ENCODE measurements at regions not wholly inside any gene's neighbourhood (a gene's known extent, or its start where the extent isn't known, plus 50 kb on each side); places are given as distances from the start of the nearest gene placed in this dataset.

DNA sequence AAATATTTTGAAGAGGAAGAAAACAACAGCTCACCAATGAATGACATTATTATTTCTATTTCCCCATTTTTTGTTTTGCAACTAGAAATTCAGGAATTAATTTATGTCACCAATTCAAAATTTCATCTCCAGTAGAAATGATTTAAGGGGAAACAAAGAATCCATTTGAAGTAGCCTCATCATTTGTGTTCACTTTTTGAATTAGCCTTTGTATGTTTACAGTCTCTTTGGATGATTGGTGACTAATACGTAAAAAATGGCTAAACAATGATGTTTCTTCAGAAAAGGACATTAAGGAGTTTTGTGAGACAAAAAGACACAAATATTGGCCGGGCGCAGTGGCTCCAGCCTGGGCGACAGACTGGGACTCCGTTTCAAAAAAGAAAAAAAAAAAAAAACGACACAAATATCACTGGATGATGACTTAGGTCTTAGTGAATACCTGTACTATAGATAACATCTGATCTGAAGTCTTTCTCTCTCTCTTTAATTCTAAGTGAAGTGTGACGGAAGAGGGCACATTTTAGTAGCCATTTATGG is 313.2 kb downstream of the PIK3C3 start:
- no peak for DNase-seq (ENCODE audit: extremely low spot score)
- no peak overlapping the region for H3K27ac ChIP-seq (ENCODE audit: low read depth)
- H3K36me3 ChIP-seq (ENCODE audit: insufficient read depth): no peaks in the 10 kb centered on the region
- no peaks in the 10 kb centered on the region for H3K4me1 ChIP-seq (ENCODE audit: insufficient read depth)
- WGBS: 70% methylated on average over 7 of the region's 7 CpGs
- H3K4me3 ChIP-seq (ENCODE audit: low read depth, low read length): no peak overlapping the region

DNA sequence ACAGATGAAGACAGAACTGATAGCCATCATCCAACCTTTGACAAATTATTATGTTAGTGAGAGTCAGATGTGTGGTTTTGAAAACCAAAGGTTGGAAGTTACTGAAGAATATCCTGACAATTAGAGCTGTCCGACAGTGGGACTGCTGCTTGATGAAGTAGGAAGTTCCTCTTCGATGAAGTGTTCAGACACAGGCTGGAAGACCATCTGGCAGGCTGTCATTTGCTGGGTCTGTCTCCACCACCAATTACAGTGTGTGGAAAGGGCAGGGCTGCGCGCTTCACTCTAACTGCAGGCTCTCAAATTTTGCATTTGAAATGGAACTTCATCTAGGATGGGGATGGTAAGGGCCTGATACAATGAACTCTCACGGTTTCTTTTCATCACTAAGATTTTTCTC is 313.8 kb downstream of the PIK3C3 start:
- Histone ChIP-seq H3K36me3 (ENCODE audit: insufficient read depth) (no peaks in the 10 kb centered on the region), H3K4me1 (ENCODE audit: insufficient read depth) (no peaks in the 10 kb centered on the region), H3K4me3 (ENCODE audit: low read depth, low read length) (no peak overlapping the region), H3K27ac (ENCODE audit: low read depth) (no peak overlapping the region)
- no peak for DNase-seq (ENCODE audit: extremely low spot score)
- WGBS: 64% methylated on average over 5 of the region's 5 CpGs

DNA sequence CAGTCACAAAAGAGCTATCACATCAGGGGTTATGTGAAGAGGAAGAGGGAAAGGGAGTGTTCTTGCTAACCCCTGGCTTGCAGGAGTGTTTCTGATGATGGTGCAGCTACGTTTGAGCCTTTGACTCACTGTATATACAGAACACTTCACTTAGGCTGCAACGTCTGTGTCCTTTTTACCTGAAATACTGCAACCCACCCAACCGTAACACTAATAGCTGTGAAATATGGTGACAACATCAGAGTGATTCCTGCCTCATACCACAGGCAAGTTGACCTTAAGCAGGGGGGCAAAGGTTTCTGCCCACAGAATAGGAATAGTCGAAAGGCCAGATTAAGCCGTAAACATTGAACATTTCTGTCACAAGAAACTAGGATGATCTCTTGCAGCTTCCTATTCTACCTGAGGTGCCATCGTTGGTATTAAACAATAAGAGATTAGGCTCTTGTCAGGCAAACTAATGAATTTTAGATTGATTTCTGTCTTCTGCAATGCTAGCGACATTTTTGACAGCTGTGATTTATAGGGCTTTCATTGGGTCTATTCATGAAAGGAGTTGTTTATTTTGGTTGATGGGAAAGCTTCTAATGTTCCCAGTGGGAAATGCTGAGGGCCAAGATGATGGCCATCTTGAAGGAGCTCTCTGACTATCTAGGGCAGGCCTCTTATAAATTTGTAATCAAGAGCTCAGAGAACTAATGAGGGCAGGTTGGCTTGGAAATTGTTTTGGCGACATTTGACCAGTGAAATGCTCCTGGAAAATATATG is 316.8 kb downstream of the PIK3C3 start:
- no peak for DNase-seq (ENCODE audit: extremely low spot score)
- H3K27ac ChIP-seq (ENCODE audit: low read depth): no peak overlapping the region
- WGBS: 69% methylated on average over 8 of the region's 8 CpGs

DNA sequence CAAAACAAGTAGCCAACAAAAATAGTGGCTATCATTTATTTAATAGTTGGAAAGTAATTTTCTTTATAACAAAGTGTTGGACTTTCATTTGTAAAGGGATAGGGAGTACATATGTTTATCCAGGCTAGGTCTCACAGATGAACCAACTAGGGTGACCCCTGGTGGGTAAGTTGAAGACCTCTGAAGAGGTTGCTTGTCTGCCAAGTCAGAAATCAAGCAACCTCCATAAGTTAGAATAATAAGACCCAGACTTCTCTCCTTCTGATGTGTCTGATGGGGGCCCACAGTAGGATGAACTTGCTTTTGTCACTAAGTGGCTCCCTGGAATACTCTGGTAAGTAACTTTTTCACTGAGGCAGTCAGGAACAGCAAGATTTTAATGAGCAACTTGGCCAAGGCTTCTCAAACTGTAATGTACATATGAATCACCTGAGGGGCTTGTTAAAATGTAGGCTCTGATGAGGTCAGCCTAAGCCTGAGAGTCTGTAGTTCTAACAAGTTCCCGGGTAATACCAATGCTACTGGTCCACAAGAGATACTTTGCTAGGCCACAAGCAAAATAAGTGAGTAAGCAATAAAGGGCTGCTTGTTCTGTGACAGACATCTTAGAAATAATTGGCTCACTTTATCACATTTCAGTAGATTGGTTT is 319.6 kb downstream of the PIK3C3 start:
- H3K27ac ChIP-seq (ENCODE audit: low read depth): no peak overlapping the region

More for the DNA sequence above, 316.8 kb downstream of the PIK3C3 start:
- H3K4me1 ChIP-seq (ENCODE audit: insufficient read depth): peaks cover 2% of the 10 kb centered on the region
- H3K4me3 ChIP-seq (ENCODE audit: low read depth, low read length): no peak overlapping the region
- H3K36me3 ChIP-seq (ENCODE audit: insufficient read depth): no peaks in the 10 kb centered on the region

DNA sequence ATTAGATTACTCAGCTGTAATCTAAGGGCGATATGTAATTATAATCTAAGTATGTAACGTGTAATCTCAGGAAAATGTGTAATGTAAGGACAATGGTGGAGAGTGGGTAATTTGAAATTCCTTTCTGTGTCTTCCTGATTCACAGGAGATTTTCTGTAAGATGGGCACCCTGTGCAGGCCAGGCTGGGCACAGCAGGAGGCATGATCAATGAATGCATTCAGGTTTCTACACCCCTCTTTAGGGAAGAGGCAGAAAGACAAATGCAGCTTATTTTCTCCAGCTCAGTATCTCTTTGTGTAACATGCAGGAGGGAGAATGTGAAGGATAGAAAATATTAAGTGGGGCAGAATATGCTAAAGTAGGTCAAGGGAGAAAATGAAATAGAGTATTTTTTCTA is 320.1 kb downstream of the PIK3C3 start:
- Histone ChIP-seq H3K36me3 (ENCODE audit: insufficient read depth) (no peaks in the 10 kb centered on the region), H3K4me1 (ENCODE audit: insufficient read depth) (peaks cover 2% of the 10 kb centered on the region), H3K4me3 (ENCODE audit: low read depth, low read length) (no peak overlapping the region), H3K27ac (ENCODE audit: low read depth) (no peak overlapping the region)
- DNase-seq (ENCODE audit: extremely low spot score): no peak
- WGBS: 87% methylated on average over 2 of the region's 2 CpGs

More for the DNA sequence above, 319.6 kb downstream of the PIK3C3 start:
- H3K4me3 ChIP-seq (ENCODE audit: low read depth, low read length): no peak overlapping the region
- peaks cover 2% of the 10 kb centered on the region for H3K4me1 ChIP-seq (ENCODE audit: insufficient read depth)
- 0% methylated on average over 1 of the region's 1 CpG for WGBS
- DNase-seq (ENCODE audit: extremely low spot score): no peak
- H3K36me3 ChIP-seq (ENCODE audit: insufficient read depth): no peaks in the 10 kb centered on the region

DNA sequence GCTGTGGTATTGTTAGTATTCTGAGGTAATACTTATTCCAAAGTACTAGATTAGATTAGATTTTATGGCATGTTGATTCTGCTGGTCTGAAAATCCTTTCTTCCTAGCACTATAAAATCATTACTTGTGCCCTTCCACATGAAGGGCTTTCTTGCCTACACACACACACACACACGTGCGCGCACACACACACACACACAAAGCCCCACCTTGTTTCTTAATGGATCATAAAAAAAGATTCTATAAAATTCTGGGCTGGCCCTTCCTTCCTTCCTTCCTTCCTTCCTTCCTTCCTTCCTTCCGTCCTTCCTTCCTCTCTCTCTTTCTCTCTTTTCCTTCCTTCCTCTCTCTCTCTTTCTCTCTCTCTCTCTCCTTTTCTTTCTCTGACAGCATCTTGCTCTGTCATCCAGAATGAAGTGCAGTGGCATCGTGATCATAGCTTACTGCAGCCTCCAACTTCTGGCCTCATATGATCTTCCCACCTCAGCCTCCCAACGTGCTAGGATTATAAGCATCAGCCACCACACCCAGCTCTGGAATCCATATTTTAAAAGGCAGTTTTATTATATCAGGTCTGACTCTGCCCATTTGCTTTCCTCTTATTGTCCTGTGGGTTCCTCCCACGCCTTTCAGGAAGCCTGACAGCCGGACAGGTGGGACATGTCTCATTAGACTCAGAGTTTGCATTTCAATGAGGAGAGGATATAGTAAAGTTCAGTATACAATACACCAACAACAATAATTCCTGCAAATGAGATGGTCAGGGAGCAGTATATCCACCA is 321.1 kb downstream of the PIK3C3 start:
- Histone ChIP-seq H3K4me3 (ENCODE audit: low read depth, low read length) (no peak overlapping the region), H3K36me3 (ENCODE audit: insufficient read depth) (no peaks in the 10 kb centered on the region), H3K27ac (ENCODE audit: low read depth) (no peak overlapping the region), H3K4me1 (ENCODE audit: insufficient read depth) (peaks cover 2% of the 10 kb centered on the region)
- DNase-seq (ENCODE audit: extremely low spot score): no peak
- 53% methylated on average over 8 of the region's 8 CpGs for WGBS

DNA sequence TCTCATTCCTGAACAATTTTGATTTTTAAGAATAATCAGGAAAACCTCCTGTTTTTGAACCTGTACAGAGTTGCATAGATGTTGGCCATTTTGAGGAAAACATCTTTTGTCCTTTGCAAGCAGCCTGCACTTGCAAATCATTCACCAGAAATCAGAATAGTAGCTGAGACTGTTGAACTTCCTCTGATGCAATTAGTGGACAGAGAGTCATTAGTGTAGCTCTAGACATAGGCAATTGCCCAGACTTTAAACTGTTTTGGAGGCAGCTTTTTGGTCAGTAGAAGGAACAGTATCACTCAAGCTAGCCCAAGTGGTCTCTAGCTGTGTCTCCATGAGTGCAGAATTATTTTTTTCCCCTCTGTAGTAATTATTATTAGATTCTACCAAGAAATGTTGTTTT is 326.1 kb downstream of the PIK3C3 start:
- no peak overlapping the region for H3K4me3 ChIP-seq (ENCODE audit: low read depth, low read length)
- H3K27ac ChIP-seq (ENCODE audit: low read depth): no peak overlapping the region
- DNase-seq (ENCODE audit: extremely low spot score): no peak
- H3K36me3 ChIP-seq (ENCODE audit: insufficient read depth): no peaks in the 10 kb centered on the region
- H3K4me1 ChIP-seq (ENCODE audit: insufficient read depth): no peaks in the 10 kb centered on the region

DNA sequence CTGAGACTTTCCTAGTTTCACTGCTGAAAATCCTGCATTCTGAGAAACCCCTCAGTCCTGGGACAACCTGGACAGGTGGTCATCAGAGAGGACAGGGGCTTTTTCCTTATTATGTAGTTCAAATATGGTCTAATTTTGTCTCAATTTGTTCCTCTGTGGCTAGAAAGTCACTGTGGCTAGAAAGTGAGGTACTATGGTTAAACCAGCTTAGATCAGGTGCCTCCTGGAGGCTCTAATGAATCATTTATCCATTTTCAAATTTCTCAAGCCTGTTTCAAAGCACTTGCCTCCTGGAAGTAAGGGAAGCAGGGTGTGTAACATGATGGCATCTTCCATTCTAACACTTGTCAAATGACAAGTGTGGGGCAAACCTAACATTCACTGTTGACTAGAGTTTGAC is 326.8 kb downstream of the PIK3C3 start:
- no peak for DNase-seq (ENCODE audit: extremely low spot score)
- H3K27ac ChIP-seq (ENCODE audit: low read depth): no peak overlapping the region
- H3K4me3 ChIP-seq (ENCODE audit: low read depth, low read length): no peak overlapping the region
- no peaks in the 10 kb centered on the region for H3K36me3 ChIP-seq (ENCODE audit: insufficient read depth)
- no peaks in the 10 kb centered on the region for H3K4me1 ChIP-seq (ENCODE audit: insufficient read depth)

DNA sequence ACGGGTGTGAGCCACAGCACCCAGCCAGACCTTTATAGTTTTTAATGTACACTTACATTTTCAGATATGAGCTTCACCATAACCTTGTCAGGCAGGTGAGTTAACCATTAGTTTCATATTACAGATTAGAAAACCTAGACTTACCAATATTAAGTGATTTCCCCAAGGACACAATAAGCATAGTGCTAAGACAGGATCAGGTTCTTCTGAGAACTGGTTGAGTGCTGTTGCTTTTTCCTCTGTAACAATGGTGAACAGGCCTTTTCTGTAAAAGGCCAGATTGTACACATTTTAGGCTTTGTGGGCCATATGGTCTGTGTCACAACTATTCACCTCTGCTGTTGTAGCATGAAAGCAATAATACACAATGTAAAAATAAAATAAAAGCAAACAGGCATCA is 332.0 kb downstream of the PIK3C3 start:
- Histone ChIP-seq H3K4me1 (ENCODE audit: insufficient read depth) (no peaks in the 10 kb centered on the region), H3K4me3 (ENCODE audit: low read depth, low read length) (no peak overlapping the region), H3K36me3 (ENCODE audit: insufficient read depth) (no peaks in the 10 kb centered on the region), H3K27ac (ENCODE audit: low read depth) (no peak overlapping the region)
- DNase-seq (ENCODE audit: extremely low spot score): no peak
- 98% methylated on average over 1 of the region's 1 CpG for WGBS

DNA sequence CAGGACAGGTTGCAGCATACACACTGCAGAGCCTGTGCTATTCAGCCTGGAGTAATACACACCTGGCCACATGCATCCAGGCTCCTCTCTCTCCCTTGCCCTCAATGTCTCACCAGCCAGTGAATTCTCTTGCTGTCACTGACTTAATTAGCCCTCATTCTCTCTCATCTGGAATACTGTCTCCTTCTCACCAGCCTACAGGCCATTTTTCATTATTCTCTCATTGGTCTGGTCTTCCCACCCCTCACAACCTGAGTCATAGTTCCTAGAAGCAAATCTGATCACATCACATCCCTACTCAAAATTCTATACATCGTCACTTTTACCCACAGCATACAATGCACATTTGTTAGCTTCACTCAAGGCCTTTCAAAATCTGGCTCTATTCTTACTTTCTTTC is 333.1 kb downstream of the PIK3C3 start:
- no peak for DNase-seq (ENCODE audit: extremely low spot score)
- 96% methylated on average over 1 of the region's 1 CpG for WGBS
- no peaks in the 10 kb centered on the region for H3K4me1 ChIP-seq (ENCODE audit: insufficient read depth)
- no peak overlapping the region for H3K27ac ChIP-seq (ENCODE audit: low read depth)
- H3K4me3 ChIP-seq (ENCODE audit: low read depth, low read length): no peak overlapping the region
- no peaks in the 10 kb centered on the region for H3K36me3 ChIP-seq (ENCODE audit: insufficient read depth)

DNA sequence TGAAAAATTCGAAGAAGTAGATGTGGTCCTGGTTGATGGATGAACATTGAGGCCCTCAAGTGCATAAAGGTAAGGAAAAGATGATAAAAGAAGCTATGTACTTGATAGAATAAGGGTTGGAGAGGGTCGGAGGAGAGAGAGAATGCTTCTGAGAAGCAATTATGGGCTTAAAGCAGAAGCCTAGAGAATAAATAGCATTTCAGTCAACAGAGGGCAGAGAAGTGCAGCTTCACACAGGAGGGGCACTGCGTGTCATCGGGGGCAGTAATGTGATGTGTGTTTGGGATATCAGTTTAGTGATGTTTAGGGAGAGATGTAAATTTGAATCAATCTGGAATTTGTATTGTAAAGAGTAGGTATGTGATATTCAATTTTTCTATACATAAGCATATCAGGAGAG is 334.5 kb downstream of the PIK3C3 start:
- Histone ChIP-seq H3K4me3 (ENCODE audit: low read depth, low read length) (no peak overlapping the region), H3K27ac (ENCODE audit: low read depth) (no peak overlapping the region), H3K4me1 (ENCODE audit: insufficient read depth) (no peaks in the 10 kb centered on the region), H3K36me3 (ENCODE audit: insufficient read depth) (no peaks in the 10 kb centered on the region)
- WGBS: 81% methylated on average over 4 of the region's 4 CpGs
- no peak for DNase-seq (ENCODE audit: extremely low spot score)

DNA sequence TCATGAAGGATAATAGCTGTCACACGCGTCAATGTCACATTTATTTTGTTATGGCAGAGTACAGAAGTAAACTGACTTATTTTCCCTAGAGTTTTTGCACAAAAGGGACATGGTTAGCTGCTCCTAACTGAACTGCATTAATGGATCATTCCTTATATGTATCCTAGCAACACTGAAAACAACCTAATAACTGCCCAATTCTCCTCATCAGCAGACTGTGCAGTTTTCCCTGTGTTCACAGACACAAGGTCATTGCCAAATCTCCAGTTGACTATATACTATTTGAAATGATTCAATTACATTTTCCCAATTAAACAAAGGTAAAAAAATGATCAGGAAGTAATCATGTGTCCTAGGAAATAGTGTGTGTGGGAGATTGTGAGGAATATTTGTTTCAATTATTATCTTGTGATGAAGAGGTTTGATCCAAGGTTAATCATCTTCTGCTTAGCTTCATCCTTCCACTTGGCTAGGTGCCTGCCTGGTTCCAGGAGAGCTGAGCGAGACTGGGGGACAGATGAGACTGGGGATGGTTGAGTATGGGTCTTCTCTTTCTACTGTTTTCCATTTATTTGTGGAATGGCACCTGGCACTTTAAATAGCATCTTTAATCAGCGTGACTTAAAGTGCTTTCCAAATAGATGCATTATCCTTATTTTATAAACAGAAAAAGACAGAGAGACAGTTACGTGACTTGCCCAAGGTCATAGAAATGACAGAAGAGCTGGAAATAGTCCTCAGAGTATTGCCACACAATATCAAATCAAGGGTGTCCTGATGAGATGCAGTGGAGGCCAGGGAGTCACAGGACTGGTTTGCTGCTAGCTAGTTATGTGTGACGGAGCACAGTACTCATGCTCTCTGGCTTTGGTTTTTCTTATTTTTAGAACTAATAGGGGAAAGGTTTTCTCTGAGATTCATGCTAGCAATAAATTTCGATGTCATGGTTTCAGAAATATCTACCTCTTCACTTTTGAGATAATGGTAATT is 335.6 kb downstream of the PIK3C3 start:
- no peak for DNase-seq (ENCODE audit: extremely low spot score)
- no peaks in the 10 kb centered on the region for H3K36me3 ChIP-seq (ENCODE audit: insufficient read depth)
- no peak overlapping the region for H3K4me3 ChIP-seq (ENCODE audit: low read depth, low read length)
- no peaks in the 10 kb centered on the region for H3K4me1 ChIP-seq (ENCODE audit: insufficient read depth)
- WGBS: 73% methylated on average over 7 of the region's 7 CpGs
- H3K27ac ChIP-seq (ENCODE audit: low read depth): no peak overlapping the region

DNA sequence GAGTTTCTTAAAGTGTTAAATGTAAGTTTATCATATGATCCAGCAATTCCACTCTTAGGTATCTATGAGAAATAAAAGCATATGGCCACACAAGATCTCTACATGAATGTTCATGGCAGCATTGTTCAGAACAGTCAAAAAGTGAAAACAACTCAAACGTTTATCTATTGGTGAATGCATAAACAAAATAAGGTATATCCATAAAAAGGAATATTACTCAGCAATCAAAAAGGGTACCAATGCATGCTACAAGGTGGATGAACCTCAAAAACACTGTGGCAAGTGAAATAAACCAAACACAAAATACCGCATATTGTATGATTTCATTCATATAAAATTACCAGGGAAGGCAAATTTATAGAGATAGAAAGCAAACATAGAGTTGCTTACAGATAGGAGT is 337.6 kb downstream of the PIK3C3 start:
- Histone ChIP-seq H3K36me3 (ENCODE audit: insufficient read depth) (no peaks in the 10 kb centered on the region), H3K4me1 (ENCODE audit: insufficient read depth) (no peaks in the 10 kb centered on the region), H3K27ac (ENCODE audit: low read depth) (no peak overlapping the region), H3K4me3 (ENCODE audit: low read depth, low read length) (no peak overlapping the region)
- DNase-seq (ENCODE audit: extremely low spot score): no peak
- 86% methylated on average over 2 of the region's 2 CpGs for WGBS

All from urinary bladder (tissue), 3 donors.